ENCODE measurements at regions not wholly inside any gene's neighbourhood (a gene's known extent, or its start where the extent isn't known, plus 50 kb on each side); places are given as distances from the start of the nearest gene placed in this dataset.

- no peak for DNase-seq
These were observed 181.1 kb upstream of the HS3ST1 start for GRCh38 chr4:11609751-11610150.

- no peak for DNase-seq
These were observed 180.3 kb upstream of the HS3ST1 start for GRCh38 chr4:11608992-11609391.

GRCh38 chr4:11606078-11606477, 177.4 kb upstream of the HS3ST1 start:
- no peak for DNase-seq

GRCh38 chr4:11605597-11605996, 176.9 kb upstream of the HS3ST1 start:
- DNase-seq, result no peak

- no peak for DNase-seq
These were observed 176.1 kb upstream of the HS3ST1 start for GRCh38 chr4:11604821-11605220.

GRCh38 chr4:11603591-11604194, 175.0 kb upstream of the HS3ST1 start:
- DNase-seq, result no peak

GRCh38 chr4:11602606-11603340, 174.1 kb upstream of the HS3ST1 start:
- no peak for DNase-seq

GRCh38 chr4:11599064-11599463, 170.4 kb upstream of the HS3ST1 start:
- no peak for DNase-seq

GRCh38 chr4:11598591-11598990, 169.9 kb upstream of the HS3ST1 start:
- no peak for DNase-seq

- DNase-seq, result no peak
These were observed 168.8 kb upstream of the HS3ST1 start for GRCh38 chr4:11597506-11597905.

GRCh38 chr4:11596989-11597388, 168.3 kb upstream of the HS3ST1 start:
- no peak for DNase-seq

- DNase-seq, result no peak
These were observed 165.0 kb upstream of the HS3ST1 start for GRCh38 chr4:11593576-11594116.

GRCh38 chr4:11592276-11592675, 163.6 kb upstream of the HS3ST1 start:
- no peak for DNase-seq

GRCh38 chr4:11590132-11590531, 161.4 kb upstream of the HS3ST1 start:
- DNase-seq, result no peak

GRCh38 chr4:11589676-11590075, 161.0 kb upstream of the HS3ST1 start:
- DNase-seq, result no peak

- DNase-seq, result no peak
These were observed 159.1 kb upstream of the HS3ST1 start for GRCh38 chr4:11587797-11588196.

GRCh38 chr4:11585506-11585905, 156.8 kb upstream of the HS3ST1 start:
- DNase-seq, result peak; percentile 56

GRCh38 chr4:11568511-11568910, 139.8 kb upstream of the HS3ST1 start:
- no peak for DNase-seq

GRCh38 chr4:11566444-11567022, 137.8 kb upstream of the HS3ST1 start:
- no peak for DNase-seq

GRCh38 chr4:11565899-11566298, 137.2 kb upstream of the HS3ST1 start:
- DNase-seq, result no peak

- DNase-seq, result no peak
These were observed 136.5 kb upstream of the HS3ST1 start for GRCh38 chr4:11565213-11565612.

GRCh38 chr4:11564021-11564420, 135.3 kb upstream of the HS3ST1 start:
- no peak for DNase-seq

GRCh38 chr4:11549525-11549924, 120.8 kb upstream of the HS3ST1 start:
- no peak for DNase-seq

GRCh38 chr4:11548597-11549082, 119.9 kb upstream of the HS3ST1 start:
- DNase-seq, result no peak

Data from NCI-H187 treated with DMSO at 0.1 percent for 48 hours (cell line).